Ovary (tissue), 7 donors: ENCODE measurements at regions not wholly inside any gene's neighbourhood (a gene's known extent, or its start where the extent isn't known, plus 50 kb on each side); places are given as distances from the start of the nearest gene placed in this dataset.

Experiments used
- DNase-seq, 5 donors: peaks; one replicate each; pipeline ENCODE4 v3.0.0-alpha.2; 2019 to 2020
- H3K27ac ChIP-seq, 2 donors: fragments of 200-600 bp; one replicate each; pipeline versions ENCODE4 v1.5.1 to v1.8.0; 2019 to 2022
- H3K27me3 ChIP-seq: fragments of 200-600 bp; one replicate; pipeline ENCODE4 v1.8.0; 2022
- H3K36me3 ChIP-seq: fragments of 200-600 bp; sonication (generic); one replicate; pipeline ENCODE4 v1.5.1; 2019
- H3K4me1 ChIP-seq: one replicate; pipeline ENCODE4 v1.8.1; 2013; ENCODE audit warnings: mild to moderate bottlenecking, moderate library complexity; ENCODE audit not compliant: insufficient read depth
- H3K4me3 ChIP-seq: fragments of 200-600 bp; sonication (generic); one replicate; pipeline ENCODE4 v1.5.1; 2017
- H3K9me3 ChIP-seq, 2 donors: fragments of 200-600 bp in 1 of 2; sonication (generic) in 1 of 2; one replicate each; pipeline versions ENCODE4 v1.5.1 to v1.8.1; 2013 to 2019; ENCODE audit warnings: mild to moderate bottlenecking in 1 of 2, moderate library complexity in 1 of 2
- CTCF ChIP-seq, 3 donors: fragments of 450-650 bp in 2 of 3; fragments of 200-600 bp in 1 of 3; IDR thresholded peaks; one replicate each; pipeline versions ENCODE4 v1.5.1 to v1.8.0; 2016 to 2022; ENCODE audit warnings: antibody characterized with exemption in 3 of 3, mild to moderate bottlenecking in 1 of 3
- EP300 ChIP-seq: sonication (generic); formaldehyde crosslinking; IDR thresholded peaks from one replicate; pipeline ENCODE4 v1.6.1; 2017; ENCODE audit warnings: antibody characterized with exemption
- POLR2A ChIP-seq: fragments of 450-650 bp; IDR thresholded peaks from one replicate; pipeline ENCODE4 v1.6.1; 2017; ENCODE audit warnings: antibody characterized with exemption, mild to moderate bottlenecking, moderate library complexity
- WGBS, 3 donors: extraction: QIAGEN DNeasy Blood & Tissue Kit in 1 of 3; methylation state at CpG; one replicate each; pipeline versions ENCODE4 v1.1.5 to v1.1.7; 2013 to 2017; 5-methylcytosine and 5-hydroxymethylcytosine counted together
- intact Hi-C, 4 donors: fragments of 100-400 bp; cut with DNase I; formaldehyde crosslinking; loops; one replicate each; pipeline versions ENCODE4 v1.11.0 to v1.15.1; 2022 to 2023
- donor health status: DM: no; HTN: no; CAD: no; lungs with moderate emphysema.
- donor health status: DM: no; HTN: no; CAD: no.
- donor health status: Bipolar disorder and iron deficiency.
- donor health status: DM: no; HTN: no; CAD: no.
- donor health status: DM: yes; HTN: yes; CAD: no.

- H3K27me3 ChIP-seq, result no peaks in the 10 kb centered on the region
- H3K4me3 ChIP-seq, result no peak overlapping the region
- 94 to 100% (median 98%) methylated on average over 1 of the region's 1 CpG for WGBS, 3 donors
- intact Hi-C loops, result no loop called here
- no peaks in the 10 kb centered on the region for H3K9me3 ChIP-seq
- no peaks in the 10 kb centered on the region for H3K36me3 ChIP-seq
- H3K4me1 ChIP-seq, result peaks cover 4% of the 10 kb centered on the region
- no peak for DNase-seq
- H3K27ac ChIP-seq, result no peak overlapping the region
- no peak for TF ChIP-seq POLR2A
- TF ChIP-seq EP300, result no peak
- no peak for TF ChIP-seq CTCF (IDR thresholded peaks at IDR 0.05)
Observed at GRCh38 chr15:96049766-96050165, 280.7 kb upstream of the NR2F2 start.

DNA sequence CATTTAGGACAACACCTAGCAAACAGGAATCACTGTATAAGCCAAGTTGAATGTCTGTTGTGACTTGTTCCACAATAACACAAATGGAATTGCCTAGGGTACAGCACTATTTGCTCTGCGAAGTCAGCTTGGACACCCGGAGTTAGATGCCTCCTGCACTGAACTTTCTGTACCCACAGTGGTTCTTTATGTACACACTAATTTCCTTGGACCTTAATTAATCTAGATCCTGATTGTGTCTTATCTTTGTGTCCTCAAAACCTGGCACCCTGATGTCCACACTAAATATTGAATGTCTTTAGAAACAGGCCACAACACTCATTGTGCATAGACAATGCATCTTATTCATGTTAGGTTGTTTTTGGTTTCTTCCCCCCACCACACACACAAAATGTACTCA is 278.9 kb upstream of the NR2F2 start:
- DNase-seq, result no peak
- TF ChIP-seq EP300, result no peak
- no peak for TF ChIP-seq CTCF (IDR thresholded peaks at IDR 0.05)
- no peak for TF ChIP-seq POLR2A
- H3K27me3 ChIP-seq, result no peaks in the 10 kb centered on the region
- H3K27ac ChIP-seq, result no peak overlapping the region
- intact Hi-C loops, result no loop called here
- WGBS, 3 donors, result 75 to 79% (median 79%) methylated on average over 2 of the region's 2 CpGs
- H3K4me3 ChIP-seq, result no peak overlapping the region
- no peaks in the 10 kb centered on the region for H3K36me3 ChIP-seq
- peaks cover 3% of the 10 kb centered on the region for H3K4me1 ChIP-seq
- H3K9me3 ChIP-seq, result no peaks in the 10 kb centered on the region

DNA sequence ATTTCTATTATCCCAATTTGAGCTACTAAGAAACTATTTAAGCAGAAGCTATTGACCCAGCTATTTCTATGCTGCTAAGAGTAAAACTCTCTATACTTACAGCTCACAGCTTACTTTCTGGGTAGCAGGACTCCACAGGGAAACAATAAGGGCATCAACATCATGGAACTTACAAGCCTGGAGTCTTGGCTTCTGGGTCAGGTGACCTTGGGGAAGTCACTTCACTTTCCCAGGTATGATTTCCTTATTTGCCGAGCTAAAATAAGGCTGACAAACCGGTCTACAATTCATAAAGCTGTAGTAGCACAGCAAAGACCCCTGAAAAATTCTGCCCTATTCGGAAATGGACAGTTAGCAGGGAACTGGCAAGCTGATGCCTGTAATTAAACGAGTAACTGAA is 278.3 kb upstream of the NR2F2 start:
- 92 to 95% (median 94%) methylated on average over 4 of the region's 4 CpGs for WGBS, 3 donors
- Histone ChIP-seq H3K9me3 (no peaks in the 10 kb centered on the region), H3K27me3 (no peaks in the 10 kb centered on the region), H3K36me3 (no peaks in the 10 kb centered on the region), H3K4me1 (peaks cover 2% of the 10 kb centered on the region), H3K27ac (no peak overlapping the region), H3K4me3 (no peak overlapping the region)
- no peak for DNase-seq
- TF ChIP-seq POLR2A (no peak), CTCF (IDR thresholded peaks at IDR 0.05) (no peak), EP300 (no peak)
- intact Hi-C loops, result no loop called here

DNA sequence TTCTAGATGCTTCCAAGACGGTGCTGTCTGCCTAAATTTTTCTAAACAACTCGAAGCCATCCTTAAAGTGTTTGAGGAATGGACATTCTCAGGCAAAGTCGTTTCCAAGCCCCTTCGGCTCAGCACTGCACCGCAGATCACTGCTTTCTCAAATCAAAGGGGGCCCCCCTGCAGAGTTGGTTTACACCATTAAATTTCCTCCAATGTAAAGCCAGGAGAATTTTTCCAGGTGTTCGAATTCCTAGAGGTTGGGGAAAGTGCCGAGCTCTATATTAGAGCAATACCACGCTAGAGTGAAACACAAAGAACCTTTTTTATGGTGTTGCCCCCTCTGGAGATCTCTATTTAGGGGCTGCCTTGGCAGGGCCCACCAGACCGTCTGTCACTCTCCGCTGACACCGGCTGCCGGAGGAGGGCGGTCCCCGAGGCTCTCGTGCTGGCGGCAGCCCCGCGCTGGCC is 277.9 kb upstream of the NR2F2 start:
- whole genome bisulfite sequencing, 3 donors, result 93 to 99% (median 93%) methylated on average over 18 of the region's 18 CpGs
- no peaks in the 10 kb centered on the region for H3K36me3 ChIP-seq
- TF ChIP-seq CTCF (IDR thresholded peaks at IDR 0.05) (no peak), POLR2A (no peak), EP300 (no peak)
- H3K4me3 ChIP-seq, result no peak overlapping the region
- H3K9me3 ChIP-seq, result no peaks in the 10 kb centered on the region
- H3K4me1 ChIP-seq, result peaks cover 2% of the 10 kb centered on the region
- no peak for DNase-seq
- H3K27me3 ChIP-seq, result no peaks in the 10 kb centered on the region
- no peak overlapping the region for H3K27ac ChIP-seq
- intact Hi-C loops, result no loop called here
